Mononuclear cell (primary cell): ENCODE measurements at regions not wholly inside any gene's neighbourhood (a gene's known extent, or its start where the extent isn't known, plus 50 kb on each side); places are given as distances from the start of the nearest gene placed in this dataset.

Experiments
- H3K27me3 ChIP-seq: 2 replicates; pipeline ENCODE4 v1.6.0; 2011; ENCODE audit warnings: low read length, control low read depth; ENCODE audit not compliant: insufficient read depth
- H3K4me1 ChIP-seq: 2 replicates; pipeline ENCODE4 v1.5.1; 2011; ENCODE audit warnings: mild to moderate bottlenecking, low read length, control low read depth; ENCODE audit not compliant: insufficient read depth
- H3K4me3 ChIP-seq: 2 replicates; pipeline ENCODE4 v1.5.1; 2011; ENCODE audit warnings: mild to moderate bottlenecking, low read length, moderate library complexity
- H3K9me3 ChIP-seq: 2 replicates; pipeline ENCODE4 v1.5.1; 2011; ENCODE audit warnings: low read depth, mild to moderate bottlenecking, control low read depth, low read length

GRCh38 chr10:121236621-121237020, 361.6 kb downstream of the FGFR2 start:
- Histone ChIP-seq H3K27me3 (no peaks in the 10 kb centered on the region), H3K4me3 (no peak overlapping the region), H3K9me3 (no peaks in the 10 kb centered on the region), H3K4me1 (no peaks in the 10 kb centered on the region)

- no peaks in the 10 kb centered on the region for H3K4me1 ChIP-seq
- no peak overlapping the region for H3K4me3 ChIP-seq
- H3K9me3 ChIP-seq: no peaks in the 10 kb centered on the region
- no peaks in the 10 kb centered on the region for H3K27me3 ChIP-seq
These were observed 360.5 kb downstream of the FGFR2 start for GRCh38 chr10:121237718-121238117.

- Histone ChIP-seq H3K27me3 (no peaks in the 10 kb centered on the region), H3K4me1 (no peaks in the 10 kb centered on the region), H3K9me3 (no peaks in the 10 kb centered on the region), H3K4me3 (no peak overlapping the region)
These were observed 358.2 kb downstream of the FGFR2 start for GRCh38 chr10:121240011-121240410.

- Histone ChIP-seq H3K4me1 (no peaks in the 10 kb centered on the region), H3K27me3 (no peaks in the 10 kb centered on the region), H3K9me3 (no peaks in the 10 kb centered on the region), H3K4me3 (no peak overlapping the region)
These were observed 357.7 kb downstream of the FGFR2 start for GRCh38 chr10:121240556-121240955.

GRCh38 chr10:121241337-121241736, 356.9 kb downstream of the FGFR2 start:
- no peaks in the 10 kb centered on the region for H3K9me3 ChIP-seq
- no peaks in the 10 kb centered on the region for H3K4me1 ChIP-seq
- no peaks in the 10 kb centered on the region for H3K27me3 ChIP-seq
- H3K4me3 ChIP-seq: no peak overlapping the region

- H3K9me3 ChIP-seq: no peaks in the 10 kb centered on the region
- H3K4me1 ChIP-seq: no peaks in the 10 kb centered on the region
- H3K27me3 ChIP-seq: no peaks in the 10 kb centered on the region
- no peak overlapping the region for H3K4me3 ChIP-seq
These were observed 355.3 kb downstream of the FGFR2 start for GRCh38 chr10:121242741-121243608.

- H3K4me1 ChIP-seq: no peaks in the 10 kb centered on the region
- H3K4me3 ChIP-seq: no peak overlapping the region
- no peaks in the 10 kb centered on the region for H3K9me3 ChIP-seq
- H3K27me3 ChIP-seq: no peaks in the 10 kb centered on the region
These were observed 354.5 kb downstream of the FGFR2 start for GRCh38 chr10:121243609-121244241.

GRCh38 chr10:121244818-121245217, 353.4 kb downstream of the FGFR2 start:
- no peaks in the 10 kb centered on the region for H3K27me3 ChIP-seq
- H3K4me3 ChIP-seq: no peak overlapping the region
- no peaks in the 10 kb centered on the region for H3K9me3 ChIP-seq
- no peaks in the 10 kb centered on the region for H3K4me1 ChIP-seq

GRCh38 chr10:121245754-121246153, 352.5 kb downstream of the FGFR2 start:
- Histone ChIP-seq H3K27me3 (no peaks in the 10 kb centered on the region), H3K4me3 (no peak overlapping the region), H3K4me1 (no peaks in the 10 kb centered on the region), H3K9me3 (no peaks in the 10 kb centered on the region)

GRCh38 chr10:121248266-121248665, 350.0 kb downstream of the FGFR2 start:
- no peaks in the 10 kb centered on the region for H3K9me3 ChIP-seq
- no peak overlapping the region for H3K4me3 ChIP-seq
- no peaks in the 10 kb centered on the region for H3K27me3 ChIP-seq
- no peaks in the 10 kb centered on the region for H3K4me1 ChIP-seq

- no peaks in the 10 kb centered on the region for H3K9me3 ChIP-seq
- H3K4me3 ChIP-seq: no peak overlapping the region
- no peaks in the 10 kb centered on the region for H3K4me1 ChIP-seq
- no peaks in the 10 kb centered on the region for H3K27me3 ChIP-seq
These were observed 347.1 kb downstream of the FGFR2 start for GRCh38 chr10:121250995-121251764.

- no peaks in the 10 kb centered on the region for H3K9me3 ChIP-seq
- no peaks in the 10 kb centered on the region for H3K4me1 ChIP-seq
- no peaks in the 10 kb centered on the region for H3K27me3 ChIP-seq
- H3K4me3 ChIP-seq: no peak overlapping the region
These were observed 345.5 kb downstream of the FGFR2 start for GRCh38 chr10:121252756-121253155.

GRCh38 chr10:121260377-121260776, 337.9 kb downstream of the FGFR2 start:
- no peaks in the 10 kb centered on the region for H3K4me1 ChIP-seq
- no peak overlapping the region for H3K4me3 ChIP-seq
- H3K27me3 ChIP-seq: no peaks in the 10 kb centered on the region
- H3K9me3 ChIP-seq: no peaks in the 10 kb centered on the region

GRCh38 chr10:121261665-121262064, 336.6 kb downstream of the FGFR2 start:
- H3K4me3 ChIP-seq: no peak overlapping the region
- H3K9me3 ChIP-seq: no peaks in the 10 kb centered on the region
- no peaks in the 10 kb centered on the region for H3K27me3 ChIP-seq
- no peaks in the 10 kb centered on the region for H3K4me1 ChIP-seq

GRCh38 chr10:121262774-121263430, 335.3 kb downstream of the FGFR2 start:
- Histone ChIP-seq H3K4me1 (no peaks in the 10 kb centered on the region), H3K9me3 (no peaks in the 10 kb centered on the region), H3K4me3 (no peak overlapping the region), H3K27me3 (no peaks in the 10 kb centered on the region)
